IMR-90 (cell line): ENCODE measurements at regions not wholly inside any gene's neighbourhood (a gene's known extent, or its start where the extent isn't known, plus 50 kb on each side); places are given as distances from the start of the nearest gene placed in this dataset.
A peak's percentile ranks its signal among the peaks of the same experiment; 100 is the strongest.

ENCODE experiments used
- ATAC-seq: fragments of 200-7000 bp; cut with Tn5 transposase; 2 replicates; pipeline ENCODE4 v1.9.1; 2020; ENCODE audit warnings: low read depth, mild to moderate bottlenecking, moderate library complexity
- BruUV-seq: library from RNA; stranded (reverse); fragments of 400-500 nt; replicated peaks from 2 replicates; lab custom pipeline; 2021; lab: Mats Ljungman, UMichigan
- CTCF ChIA-PET: fragments of 300-600 bp; formaldehyde crosslinking; extraction: SDS; loops from one replicate; lab custom pipeline; 2021; ENCODE audit warnings: antibody characterized with exemption; lab: Yijun Ruan, JAX
- POLR2A ChIA-PET: fragments of 300-600 bp; sonication (Branson Sonifier 250); formaldehyde crosslinking; loops from one replicate; lab custom pipeline; 2022; ENCODE audit warnings: antibody characterized with exemption; ENCODE audit not compliant: unreplicated experiment; lab: Charles Lee
- DNase-seq: peaks from one replicate; pipeline ENCODE4 v3.0.0; 2013
- H2AFZ ChIP-seq: replicated peaks from 2 replicates; pipeline ENCODE3; 2013; ENCODE audit warnings: low read length, mild to moderate bottlenecking; ENCODE audit not compliant: poor library complexity
- H2AK5ac ChIP-seq: 2 replicates; pipeline ENCODE4 v1.6.1; 2013; ENCODE audit warnings: low read depth, low read length, inconsistent platforms
- H2AK9ac ChIP-seq: replicated peaks from 2 replicates; pipeline ENCODE3; 2013; ENCODE audit warnings: mild to moderate bottlenecking, low read depth, low read length, moderate library complexity; ENCODE audit not compliant: poor library complexity
- H2BK120ac ChIP-seq: 2 replicates; pipeline ENCODE4 v1.6.1; 2013; ENCODE audit warnings: low read depth, low read length, inconsistent platforms
- H2BK15ac ChIP-seq: 3 replicates; pipeline ENCODE4 v1.6.1; 2013; ENCODE audit warnings: low read depth, low read length, inconsistent platforms
- H2BK20ac ChIP-seq: 2 replicates; pipeline ENCODE4 v1.6.1; 2013; ENCODE audit warnings: low read depth, mild to moderate bottlenecking, inconsistent platforms, low read length, moderate library complexity
- H2BK5ac ChIP-seq: 2 replicates; pipeline ENCODE4 v1.6.1; 2013; ENCODE audit warnings: mild to moderate bottlenecking, low read depth, low read length, inconsistent platforms; ENCODE audit not compliant: poor library complexity, severe bottlenecking
- H3K14ac ChIP-seq: replicated peaks from 2 replicates; pipeline ENCODE4 v1.6.1; 2013; ENCODE audit warnings: low read depth, low read length, inconsistent platforms
- H3K18ac ChIP-seq: 2 replicates; pipeline ENCODE4 v1.6.1; 2013; ENCODE audit warnings: low read depth, low read length, control low read depth
- H3K23ac ChIP-seq: 2 replicates; pipeline ENCODE4 v1.6.1; 2013; ENCODE audit warnings: low read depth, low read length, inconsistent platforms
- H3K27ac ChIP-seq: 2 replicates; pipeline ENCODE4 v1.5.1; 2013; ENCODE audit warnings: mild to moderate bottlenecking, control low read depth, low read length; ENCODE audit not compliant: insufficient read depth
- H3K27me3 ChIP-seq: 2 replicates; pipeline ENCODE4 v1.6.1; 2013; ENCODE audit warnings: low read length; ENCODE audit not compliant: control insufficient read depth, insufficient read depth
- H3K36me3 ChIP-seq: 2 replicates; pipeline ENCODE4 v1.6.1; 2013; ENCODE audit warnings: low read length, mixed read lengths; ENCODE audit not compliant: control insufficient read depth, insufficient read depth
- H3K4ac ChIP-seq: 2 replicates; pipeline ENCODE4 v1.6.1; 2013; ENCODE audit warnings: low read depth, low read length, inconsistent platforms
- H3K4me1 ChIP-seq: 2 replicates; pipeline ENCODE4 v1.6.1; 2013; ENCODE audit warnings: low read length, mixed read lengths; ENCODE audit not compliant: control insufficient read depth, insufficient read depth
- H3K4me2 ChIP-seq: 2 replicates; pipeline ENCODE4 v1.6.1; 2013; ENCODE audit warnings: low read depth, mild to moderate bottlenecking, control low read depth, low read length, moderate library complexity
- H3K4me3 ChIP-seq: 2 replicates; pipeline ENCODE4 v1.5.1; 2013; ENCODE audit warnings: low read depth, mild to moderate bottlenecking, control low read depth, low read length, moderate library complexity; ENCODE audit not compliant: insufficient read depth
- H3K56ac ChIP-seq: 2 replicates; pipeline ENCODE4 v1.6.1; 2013; ENCODE audit warnings: low read length, inconsistent platforms; ENCODE audit not compliant: insufficient read depth; ENCODE audit errors: extremely low read depth
- H3K79me1 ChIP-seq, 2 experiments: 2 replicates each; pipeline ENCODE4 v1.6.1; 2013; ENCODE audit warnings: low read length in 2 of 2, inconsistent platforms in 1 of 2, low read depth in 1 of 2
- H3K9ac ChIP-seq: 2 replicates; pipeline ENCODE4 v1.6.1; 2013; ENCODE audit warnings: low read depth, low read length, control low read depth
- H3K9me1 ChIP-seq: 2 replicates; pipeline ENCODE4 v1.6.1; 2013; ENCODE audit warnings: low read length, inconsistent platforms; ENCODE audit not compliant: insufficient read depth
- H3K9me3 ChIP-seq: 2 replicates; pipeline ENCODE4 v1.6.1; 2013; ENCODE audit warnings: low read length; ENCODE audit not compliant: control insufficient read depth, insufficient read depth
- H4K20me1 ChIP-seq: 2 replicates; pipeline ENCODE4 v1.6.1; 2013; ENCODE audit warnings: low read length, inconsistent platforms; ENCODE audit not compliant: insufficient read depth
- H4K5ac ChIP-seq: 2 replicates; pipeline ENCODE4 v1.6.1; 2013; ENCODE audit warnings: mild to moderate bottlenecking, low read depth, low read length, control low read depth
- H4K8ac ChIP-seq, 2 experiments: 2 replicates each; pipeline ENCODE4 v1.6.1; 2013; ENCODE audit warnings: low read depth in 2 of 2, low read length in 2 of 2, control low read depth in 1 of 2, inconsistent platforms in 1 of 2
- H4K91ac ChIP-seq: 2 replicates; pipeline ENCODE4 v1.6.1; 2013; ENCODE audit warnings: low read depth, low read length, inconsistent platforms; ENCODE audit not compliant: insufficient read depth
- BHLHE40 ChIP-seq: fragments of 150-350 bp; IDR thresholded peaks from 2 replicates; pipeline ENCODE4 v1.6.1; 2016; ENCODE audit warnings: mild to moderate bottlenecking, low read depth, low read length
- CHD1 ChIP-seq: IDR thresholded peaks from 2 replicates; pipeline ENCODE4 v1.6.1; 2012; ENCODE audit warnings: low read depth, low read length, improper control_type of control experiment
- ELK1 ChIP-seq: fragments of 150-350 bp; IDR thresholded peaks from 2 replicates; pipeline ENCODE4 v1.6.1; 2016; ENCODE audit warnings: low read depth, mild to moderate bottlenecking, low read length, moderate library complexity, borderline replicate concordance
- FOS ChIP-seq: fragments of 150-350 bp; IDR thresholded peaks from 2 replicates; pipeline ENCODE4 v1.6.1; 2016; ENCODE audit warnings: low read depth, low read length
- MAFK ChIP-seq: IDR thresholded peaks from 2 replicates; pipeline ENCODE4 v1.6.1; 2012; ENCODE audit warnings: low read depth, low read length, improper control_type of control experiment
- MAZ ChIP-seq: IDR thresholded peaks from 2 replicates; pipeline ENCODE4 v1.6.1; 2012; ENCODE audit warnings: low read depth, mild to moderate bottlenecking, low read length, improper control_type of control experiment, moderate library complexity, borderline replicate concordance
- MXI1 ChIP-seq: IDR thresholded peaks from 2 replicates; pipeline ENCODE4 v1.6.1; 2012; ENCODE audit warnings: low read depth, mild to moderate bottlenecking, low read length, moderate library complexity, borderline replicate concordance
- NFE2L2 ChIP-seq: fragments of 150-350 bp; IDR thresholded peaks from 2 replicates; pipeline ENCODE4 v1.6.1; 2016; ENCODE audit warnings: low read depth, mild to moderate bottlenecking, low read length
- POLR2A ChIP-seq: IDR thresholded peaks from 2 replicates; pipeline ENCODE4 v1.6.1; 2012; ENCODE audit warnings: mild to moderate bottlenecking, low read depth, low read length
- RAD21 ChIP-seq: IDR thresholded peaks from 2 replicates; pipeline ENCODE4 v1.6.1; 2012; ENCODE audit warnings: low read length, improper control_type of control experiment
- RCOR1 ChIP-seq: IDR thresholded peaks from 2 replicates; pipeline ENCODE4 v1.6.1; 2012; ENCODE audit warnings: mild to moderate bottlenecking, low read length, improper control_type of control experiment; ENCODE audit not compliant: insufficient replicate concordance
- RFX5 ChIP-seq: IDR thresholded peaks from 2 replicates; pipeline ENCODE4 v1.8.0; 2012; ENCODE audit warnings: low read depth, mild to moderate bottlenecking, low read length, moderate library complexity
- SMC3 ChIP-seq: fragments of 150-350 bp; IDR thresholded peaks from 2 replicates; pipeline ENCODE4 v1.6.1; 2016; ENCODE audit warnings: low read depth, mild to moderate bottlenecking, antibody characterized with exemption, low read length, moderate library complexity
- USF2 ChIP-seq: fragments of 150-350 bp; IDR thresholded peaks from 2 replicates; pipeline ENCODE4 v1.6.1; 2017; ENCODE audit warnings: mild to moderate bottlenecking, antibody characterized with exemption, low read length, low read depth
- WGBS, 2 experiments: methylation state at CpG; one replicate each; pipeline versions ENCODE4 v1.1.5 to v1.1.7; 2013; ENCODE audit warnings: missing lambda C conversion rate in 2 of 2; ENCODE audit not compliant: insufficient read length in 1 of 2; ENCODE audit errors: extremely low coverage in 2 of 2; 5-methylcytosine and 5-hydroxymethylcytosine counted together
- dilution Hi-C: fragments of 300-500 bp; cut with HindIII; formaldehyde crosslinking; loops from one replicate; pipeline ENCODE4 v1.14.3; 2018; ENCODE audit warnings: low sequenced_read_pairs; ENCODE audit not compliant: unreplicated experiment
- in situ Hi-C: fragments of 300-500 bp; cut with MboI; formaldehyde crosslinking; loops from 3 replicates; pipeline ENCODE4 v1.14.3; 2019; ENCODE audit warnings: low sequenced_read_pairs, inconsistent platforms, mixed read lengths
- intact Hi-C: fragments of 100-400 bp; cut with micrococcal nuclease; formaldehyde crosslinking; loops from 2 replicates; pipeline ENCODE4 v1.10.0; 2022

- intact Hi-C loops (no loop called here), dilution Hi-C loops (no loop called here), in situ Hi-C loops (no loop called here)
- Histone ChIP-seq H3K18ac (no peak overlapping the region), H4K91ac (no peak overlapping the region), H3K4ac (no peak overlapping the region), H3K14ac (no peak overlapping the region), H2BK5ac (no peak overlapping the region), H2AFZ (no peak overlapping the region), H2BK20ac (no peak overlapping the region), H3K36me3 (no peaks in the 10 kb centered on the region), H3K4me2 (no peak overlapping the region), H3K9ac (no peak overlapping the region), H3K9me3 (peaks cover 8% of the 10 kb centered on the region), H4K5ac (no peak overlapping the region), H3K27me3 (no peaks in the 10 kb centered on the region), H4K8ac (no peak overlapping the region), H3K9me1 (no peaks in the 10 kb centered on the region), H3K23ac (no peak overlapping the region), H2BK15ac (no peak overlapping the region), H4K20me1 (no peaks in the 10 kb centered on the region), H2AK9ac (no peak overlapping the region), H3K79me1 (no peaks in the 10 kb centered on the region), H2AK5ac (no peak overlapping the region), H3K4me3 (no peak overlapping the region), H3K27ac (no peak overlapping the region), H2BK120ac (no peak overlapping the region), H3K4me1 (no peaks in the 10 kb centered on the region), H3K56ac (no peak overlapping the region)
- DNase-seq (peak; percentile 2), ATAC-seq (no peak)
- WGBS, 2 experiments, result no CpG with 5 or more reads among the region's 1 CpG
- ChIA-PET CTCF (no interaction called here), POLR2A (no interaction called here)
- no TSS peak for BruUV-seq
- no peak for TF ChIP-seq CHD1
- TF ChIP-seq FOS, result no peak
- TF ChIP-seq RCOR1, result no peak
- no peak for TF ChIP-seq ELK1
- no peak for TF ChIP-seq BHLHE40
- no peak for TF ChIP-seq RAD21
- TF ChIP-seq MAZ, result no peak
- TF ChIP-seq NFE2L2, result no peak
- TF ChIP-seq RFX5, result no peak
- TF ChIP-seq USF2, result no peak
- TF ChIP-seq SMC3, result no peak
- TF ChIP-seq POLR2A, result no peak
- no peak for TF ChIP-seq MXI1
- TF ChIP-seq MAFK, result no peak
Observed at GRCh38 chr4:154132406-154132805, 343.5 kb upstream of the SFRP2 start.
